DMS114 treated with DMSO at 0.1 percent for 48 hours (cell line): ENCODE measurements at regions not wholly inside any gene's neighbourhood (a gene's known extent, or its start where the extent isn't known, plus 50 kb on each side); places are given as distances from the start of the nearest gene placed in this dataset.

Experiments
- DNase-seq: peaks from one replicate; lab custom pipeline; 2025; ENCODE audit not compliant: unreplicated experiment; lab: John Stamatoyannopoulos, UW

DNA sequence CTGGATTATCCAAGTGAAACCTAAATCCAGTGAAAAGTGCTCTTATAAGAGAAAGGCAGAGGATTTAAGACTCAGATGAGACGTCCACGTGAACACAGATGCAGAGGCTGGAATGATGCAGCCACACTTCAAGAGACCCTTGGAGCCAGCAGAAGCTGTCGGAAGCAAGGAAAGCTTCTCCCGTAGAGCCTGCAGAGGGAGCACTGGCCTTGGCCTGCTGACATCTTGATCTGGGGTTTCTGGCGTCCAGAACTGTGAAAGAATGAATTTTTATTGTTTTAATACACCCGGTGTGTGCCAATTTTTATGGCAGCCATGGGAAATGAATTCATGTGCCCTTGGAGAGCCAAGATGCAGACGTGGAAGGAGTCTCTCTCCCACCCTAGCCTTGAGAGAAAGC is 407.0 kb upstream of the B3GAT1 start:
- no peak for DNase-seq

DNA sequence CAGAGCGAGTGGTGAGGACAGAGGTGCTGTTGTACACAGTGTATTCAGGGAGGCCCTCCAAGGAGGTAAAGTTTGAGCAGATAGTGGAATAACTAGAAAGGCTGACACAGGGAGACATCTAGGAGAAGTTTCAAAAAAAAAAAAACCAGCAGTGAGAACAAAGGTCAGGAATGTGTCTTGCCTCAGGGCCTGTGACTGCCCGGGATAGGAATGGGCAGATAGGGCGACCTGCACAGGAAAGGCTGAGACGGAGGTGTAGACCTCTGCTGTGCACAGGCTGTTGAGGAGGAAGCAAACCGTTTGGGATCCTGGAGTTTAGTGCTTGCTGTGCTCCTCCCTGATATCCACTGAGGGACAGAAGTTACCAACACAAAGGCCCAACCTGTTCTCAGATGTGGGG is 406.5 kb upstream of the B3GAT1 start:
- no peak for DNase-seq

DNA sequence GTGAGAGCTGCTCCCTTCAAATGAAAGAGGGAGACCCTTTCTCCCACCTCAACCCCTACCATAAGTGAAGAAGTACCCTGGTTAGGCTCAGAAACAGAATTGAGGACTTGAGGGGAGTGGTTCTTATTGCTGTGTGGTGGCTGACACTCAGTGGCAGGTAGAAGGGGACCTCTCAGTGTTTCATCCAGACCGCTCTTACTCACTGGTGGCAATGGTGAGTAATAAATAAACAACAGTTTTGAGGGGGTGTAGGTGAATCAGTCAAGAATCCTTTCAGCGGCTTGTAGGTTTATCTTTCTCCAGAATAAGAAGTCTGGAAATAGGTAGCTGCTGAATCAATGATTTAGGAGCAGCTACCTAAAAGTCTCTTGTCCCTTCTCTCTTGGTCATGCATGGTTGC is 403.4 kb upstream of the B3GAT1 start:
- DNase-seq, result no peak

DNA sequence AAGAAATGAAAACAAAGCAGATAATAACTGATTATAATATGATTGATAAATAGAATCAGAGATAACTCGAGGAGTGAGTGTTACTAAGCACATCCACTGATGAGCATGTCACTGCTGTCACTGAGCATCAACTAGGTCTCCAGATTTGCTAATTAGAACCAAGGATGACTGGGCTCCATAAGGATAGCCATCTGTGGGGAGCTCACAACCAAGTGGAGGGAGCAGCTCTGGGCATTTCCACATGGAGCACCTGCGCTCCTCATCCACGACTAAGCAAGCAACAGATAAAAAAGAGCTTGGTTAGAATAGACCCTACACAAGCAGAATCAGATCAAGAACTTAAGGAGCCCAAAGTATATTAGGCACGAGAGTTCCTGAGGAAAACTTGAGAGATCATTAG is 396.0 kb upstream of the B3GAT1 start:
- DNase-seq, result no peak

DNA sequence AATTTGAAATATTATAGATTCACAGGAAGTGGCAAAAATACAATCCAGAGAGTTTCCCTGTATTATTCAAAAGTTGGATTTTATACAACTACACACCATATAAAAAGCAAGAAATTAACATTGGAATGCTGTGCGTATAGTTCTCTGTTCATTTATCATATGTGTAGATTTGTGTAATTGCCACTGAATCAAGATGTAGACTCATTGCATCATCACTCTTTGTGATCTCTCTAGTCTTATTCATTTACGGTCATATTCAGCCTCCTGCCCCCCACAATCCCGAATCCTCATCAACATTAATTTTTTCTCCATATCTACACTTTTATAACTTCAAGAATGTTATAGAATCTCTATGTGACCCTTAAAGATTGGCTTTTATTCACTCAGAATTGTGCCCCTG is 390.6 kb upstream of the B3GAT1 start:
- no peak for DNase-seq

DNA sequence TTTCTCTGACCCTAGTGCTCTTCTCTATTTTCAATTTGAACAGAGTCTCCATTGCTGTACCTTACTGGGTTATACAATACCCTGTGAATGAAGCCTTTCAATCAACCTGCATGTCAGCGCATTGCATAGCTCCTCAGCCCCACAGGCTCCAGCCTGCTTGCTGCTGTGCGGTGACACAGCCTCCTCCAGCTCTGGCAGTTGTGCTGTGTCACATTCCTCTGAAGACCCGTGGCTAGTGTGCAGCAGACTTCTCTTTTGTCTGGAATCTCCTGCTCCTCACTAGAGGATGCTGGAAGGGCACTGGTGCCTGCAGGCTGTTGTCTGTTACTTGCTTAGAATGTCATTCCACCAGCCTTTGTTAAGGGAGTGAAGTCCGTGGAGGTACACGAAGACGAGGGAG is 390.1 kb upstream of the B3GAT1 start:
- DNase-seq, result no peak

DNA sequence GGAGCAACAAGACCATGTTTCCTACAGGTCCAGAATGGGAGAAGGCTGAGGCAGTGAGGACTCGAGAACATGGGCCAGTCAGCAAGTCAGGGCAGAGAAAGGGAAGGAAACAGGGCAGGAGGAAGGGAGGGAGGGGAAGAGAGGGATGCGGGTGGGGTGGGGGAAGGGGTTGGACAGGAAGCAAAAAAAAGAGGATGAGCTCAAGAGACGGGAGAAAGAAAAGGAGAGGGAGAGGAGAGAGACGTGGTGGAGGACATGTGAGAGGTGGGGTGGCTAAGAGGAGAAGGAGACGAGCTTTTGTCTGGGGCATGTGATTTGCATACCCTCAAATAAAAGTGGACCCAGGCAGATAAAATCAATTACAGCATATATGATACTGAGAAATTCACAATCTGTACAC is 389.5 kb upstream of the B3GAT1 start:
- no peak for DNase-seq

DNA sequence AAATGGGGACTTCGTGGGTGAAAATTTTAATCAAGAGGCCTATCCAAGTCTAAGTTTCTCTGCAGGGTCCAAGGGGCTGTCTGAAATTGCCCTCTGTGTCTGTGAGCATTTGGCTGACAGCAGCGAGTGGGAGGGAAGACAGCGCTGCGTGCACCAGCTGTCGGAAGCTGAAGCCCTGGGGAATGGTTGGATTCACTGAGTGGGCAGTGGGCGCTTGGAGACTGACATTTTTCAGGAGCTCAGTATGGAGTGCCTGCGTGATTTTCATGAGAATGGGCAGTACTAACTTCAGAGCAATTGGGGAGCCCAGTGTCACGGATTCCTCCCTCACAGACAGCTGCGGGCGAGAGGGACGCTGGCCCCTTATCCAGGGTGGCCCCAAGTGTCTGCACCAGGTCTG is 388.8 kb upstream of the B3GAT1 start:
- no peak for DNase-seq

DNA sequence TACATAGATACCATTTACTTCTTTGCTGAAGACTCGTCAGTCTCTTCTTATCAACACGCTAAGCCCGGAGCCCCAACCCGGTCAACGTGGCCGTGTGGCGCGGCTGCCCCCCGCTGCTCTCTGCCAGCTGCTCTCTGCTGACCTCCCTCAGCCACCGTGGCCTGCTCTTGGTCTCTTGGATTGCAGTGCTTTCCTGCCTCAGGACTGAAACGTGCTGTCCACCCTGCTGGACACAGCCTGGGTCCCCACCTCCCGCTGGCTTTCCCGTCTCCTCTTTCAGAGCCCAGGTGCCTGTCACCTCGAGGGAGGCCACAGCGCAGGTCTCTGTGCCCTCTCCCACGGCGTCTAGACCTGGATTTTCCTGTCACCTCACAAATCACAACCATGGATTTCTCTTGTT is 388.1 kb upstream of the B3GAT1 start:
- DNase-seq, result no peak

DNA sequence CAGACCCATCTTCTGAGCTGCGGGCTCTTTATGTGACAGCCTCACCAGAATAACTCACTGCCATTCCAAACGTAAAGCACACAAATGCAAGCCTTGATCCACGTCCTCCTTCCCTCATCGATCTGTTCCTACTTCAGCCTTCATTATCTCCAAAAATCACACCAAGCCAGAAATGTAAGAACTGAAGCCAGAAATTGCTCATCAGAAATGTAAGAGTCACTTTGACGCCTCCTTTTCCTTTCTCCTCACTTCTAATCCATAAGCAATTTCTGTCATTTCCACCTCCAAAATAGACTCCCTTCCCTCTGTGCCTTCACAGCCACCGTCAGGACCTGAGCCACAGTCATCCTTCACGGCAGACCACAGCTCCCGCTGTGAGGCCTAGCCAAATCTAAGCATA is 387.3 kb upstream of the B3GAT1 start:
- DNase-seq, result no peak

DNA sequence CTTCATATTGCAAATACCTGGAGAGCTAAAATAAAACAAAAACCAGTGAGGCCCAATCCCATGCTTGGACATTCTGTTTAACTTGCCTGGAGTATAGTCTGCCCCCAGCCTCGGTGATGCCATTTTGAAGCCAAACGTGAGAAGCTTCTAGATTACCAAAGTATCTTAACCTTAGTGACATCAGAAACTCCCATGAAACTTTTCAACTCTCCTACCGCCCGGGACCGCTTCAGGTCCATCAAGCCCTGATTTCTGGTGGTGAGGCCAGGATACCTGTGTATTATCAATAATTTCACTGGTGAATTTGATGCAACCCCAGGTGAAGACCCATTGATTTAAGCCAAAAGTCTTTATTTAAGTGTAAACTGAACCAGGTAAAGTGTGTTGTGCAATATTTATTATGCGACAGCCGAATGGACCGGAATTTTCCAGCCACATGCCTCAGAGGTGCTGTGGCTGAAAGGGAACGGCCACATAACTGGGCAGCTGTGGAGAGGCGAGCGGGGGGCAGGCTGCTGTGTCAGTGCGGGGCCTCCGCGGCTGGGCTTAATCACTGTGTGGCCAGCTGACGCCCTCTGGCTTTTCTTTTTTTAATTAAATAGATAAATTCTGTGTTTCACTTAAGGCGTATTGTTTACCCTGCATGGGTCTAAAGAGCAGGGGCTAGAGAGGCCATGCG is 385.5 kb upstream of the B3GAT1 start:
- no peak for DNase-seq

DNA sequence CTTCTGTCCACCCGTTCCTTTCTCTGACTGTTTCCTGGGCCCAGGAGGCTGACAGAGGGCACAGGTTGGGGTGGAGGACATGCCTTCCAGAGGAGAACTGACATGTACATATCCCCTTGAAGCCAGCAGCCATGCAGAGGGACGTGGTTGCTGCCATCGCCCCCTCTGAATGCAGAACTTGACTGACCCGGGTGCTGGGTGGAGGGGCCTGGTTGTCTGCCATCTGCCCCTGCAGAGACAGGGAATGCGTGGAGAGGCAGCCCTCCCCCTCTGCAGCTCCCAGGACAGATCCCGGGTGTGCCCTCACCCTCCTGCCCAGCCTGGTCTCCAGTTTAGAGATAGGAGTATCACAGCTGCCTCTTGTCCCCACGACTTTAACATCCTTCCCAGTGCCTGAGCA is 383.0 kb upstream of the B3GAT1 start:
- no peak for DNase-seq

DNA sequence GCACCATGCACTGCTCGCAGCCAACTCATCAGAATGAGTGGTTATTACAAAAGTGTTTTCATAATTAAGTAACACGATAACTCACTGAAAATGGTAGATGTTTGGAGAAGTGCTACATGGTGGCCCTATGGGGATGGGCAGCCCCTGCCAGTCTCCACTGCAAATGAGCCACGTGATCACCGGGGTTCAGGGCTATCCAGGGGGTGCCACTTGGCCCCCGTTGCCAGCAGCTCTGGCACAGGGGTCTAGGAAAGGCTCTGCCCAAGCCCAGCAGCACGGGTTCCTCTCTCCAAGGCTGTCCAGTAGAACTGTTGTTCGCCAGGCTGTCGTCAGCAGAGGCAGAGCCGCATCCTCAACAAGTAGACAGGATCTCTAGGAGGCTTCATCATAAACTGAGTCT is 382.1 kb upstream of the B3GAT1 start:
- no peak for DNase-seq

DNA sequence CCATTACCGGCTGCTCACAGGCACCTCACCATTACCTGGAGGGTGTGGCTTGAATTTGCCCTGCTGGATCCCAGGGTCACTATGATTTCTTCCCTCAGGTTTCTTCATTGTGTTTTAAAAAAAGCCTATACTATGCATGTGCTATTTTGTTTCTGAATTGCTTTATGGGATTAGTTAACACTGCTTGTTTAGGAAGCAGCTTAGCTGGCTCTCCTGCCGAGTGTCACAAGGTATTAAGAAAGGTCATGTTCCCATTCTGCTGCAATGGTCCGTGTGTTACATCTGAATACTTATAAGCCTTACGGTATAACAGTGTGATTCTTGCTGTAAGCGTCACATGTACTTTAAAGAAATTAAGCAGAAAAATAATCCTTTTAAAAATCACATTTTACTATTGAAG is 380.6 kb upstream of the B3GAT1 start:
- DNase-seq, result no peak

DNA sequence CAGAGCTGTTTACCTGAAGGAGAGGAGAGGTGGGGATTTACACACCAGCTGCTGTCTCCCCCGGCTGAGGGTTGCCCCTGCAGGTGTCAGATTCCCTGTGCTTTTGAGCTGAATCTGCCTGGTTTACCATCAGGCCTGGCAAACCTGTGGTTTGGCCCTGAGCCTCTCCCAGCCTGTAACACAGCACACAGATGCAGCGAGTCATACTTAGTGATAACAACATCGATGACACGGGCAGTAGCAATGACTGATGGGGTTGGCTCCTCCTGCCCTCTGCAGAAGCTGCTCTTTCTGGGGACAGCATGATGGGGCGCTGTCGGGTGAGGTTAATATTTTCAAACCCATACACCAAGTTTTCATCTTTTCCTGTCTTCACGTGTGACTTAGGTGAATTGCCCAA is 380.0 kb upstream of the B3GAT1 start:
- no peak for DNase-seq

DNA sequence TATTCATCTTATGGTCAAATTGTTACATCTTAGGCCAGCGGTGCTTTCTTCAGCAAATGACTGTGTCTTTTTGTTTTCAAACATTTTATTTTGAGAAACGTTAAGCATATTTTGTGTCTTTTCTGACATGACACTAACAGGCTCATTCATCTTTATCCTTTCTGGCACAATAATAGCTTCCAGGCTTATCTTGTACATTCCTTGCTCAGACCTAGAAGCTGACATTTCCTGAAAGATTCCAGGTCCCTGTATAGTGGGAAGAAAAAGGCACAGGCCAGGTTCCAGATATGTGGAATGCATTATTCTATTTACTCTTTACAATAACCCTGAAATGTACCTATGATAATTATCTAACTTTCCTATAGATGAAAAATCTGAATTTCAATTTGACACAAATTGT is 379.1 kb upstream of the B3GAT1 start:
- DNase-seq, result no peak

DNA sequence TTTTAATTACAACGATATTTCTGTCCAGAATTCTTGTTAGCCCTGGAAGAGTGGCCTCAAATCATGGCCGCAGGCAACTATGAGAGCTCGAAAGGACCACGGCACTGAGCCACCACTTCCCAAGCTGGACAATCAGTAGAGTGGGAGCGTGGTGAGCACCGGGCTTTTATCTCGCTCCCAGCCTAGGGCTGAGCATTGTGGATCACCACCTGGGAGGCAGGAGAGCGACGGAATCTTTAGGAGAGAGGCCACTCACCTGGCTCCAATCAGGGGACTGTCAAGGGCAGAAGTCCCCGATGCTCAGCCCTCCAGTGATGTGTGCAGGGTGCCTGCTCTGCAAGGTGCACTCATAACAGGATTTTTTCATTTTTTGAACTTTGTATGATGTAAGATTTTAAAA is 377.1 kb upstream of the B3GAT1 start:
- no peak for DNase-seq

DNA sequence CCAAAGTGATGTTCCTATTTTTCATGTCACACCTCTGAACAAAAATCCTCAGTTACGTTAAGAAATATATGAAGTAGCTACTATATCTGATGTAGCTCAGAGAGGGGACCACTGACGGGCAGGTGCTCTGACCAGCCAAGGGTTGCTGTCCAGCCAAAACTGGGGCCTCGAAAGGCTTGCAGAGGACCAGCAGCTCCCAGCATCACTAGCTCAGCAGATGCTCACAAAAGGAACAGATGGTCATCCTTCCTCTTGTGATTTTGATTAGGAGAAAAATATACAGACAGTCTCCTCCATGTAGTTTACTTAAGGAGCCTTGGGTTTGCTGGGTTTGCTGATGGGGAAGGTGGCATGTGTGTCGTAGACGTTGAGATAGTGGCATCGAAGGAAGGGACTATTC is 374.6 kb upstream of the B3GAT1 start:
- no peak for DNase-seq

DNA sequence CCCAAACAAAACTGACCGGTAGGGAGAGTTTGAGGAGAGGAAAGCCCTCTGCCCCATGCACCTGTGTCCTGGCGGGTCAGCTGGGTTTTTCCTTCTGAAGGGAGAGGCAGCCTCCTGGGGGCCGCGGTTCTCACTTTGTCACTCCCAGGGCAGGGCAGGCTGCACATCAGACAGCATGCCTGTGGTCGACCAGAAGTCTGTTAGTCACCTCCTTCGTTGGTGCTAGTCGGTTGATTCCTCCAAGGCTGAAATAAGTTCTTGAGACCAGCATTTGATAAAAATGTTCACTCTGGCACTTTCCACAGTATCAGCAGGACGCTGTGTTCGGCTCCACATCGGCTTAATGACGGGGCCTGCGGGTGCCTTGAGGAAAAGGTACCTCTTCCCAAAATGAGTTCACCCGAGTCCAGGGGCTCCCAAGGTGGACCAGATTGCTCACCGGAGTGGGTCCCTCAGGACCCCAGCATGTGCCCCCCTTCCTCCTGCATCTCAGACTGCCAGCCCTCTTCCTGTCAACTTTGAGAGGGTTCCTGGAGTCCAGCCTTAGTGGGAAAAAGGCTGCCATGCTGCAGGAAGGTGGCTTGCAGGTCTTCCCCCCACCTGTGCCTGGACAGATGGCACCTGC is 373.7 kb upstream of the B3GAT1 start:
- DNase-seq, result no peak

DNA sequence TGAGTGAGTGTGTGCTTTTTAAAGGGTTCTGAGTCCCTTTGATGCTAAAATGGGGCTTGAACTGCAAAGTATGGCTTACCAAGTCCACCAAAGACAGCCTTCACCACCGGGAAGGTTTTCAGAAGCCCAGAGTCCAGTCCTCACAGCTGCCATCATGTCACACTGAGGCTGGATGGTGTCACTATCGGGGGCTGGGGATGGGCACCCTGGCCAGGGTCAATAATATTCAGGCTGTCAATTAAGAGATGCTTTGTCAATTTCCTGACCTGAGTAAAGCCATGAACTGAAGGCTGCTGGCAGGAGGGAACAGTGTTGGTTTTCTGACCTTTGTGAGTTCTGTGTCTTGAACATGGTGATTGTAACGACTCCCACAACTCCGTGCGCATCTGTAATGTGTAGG is 373.0 kb upstream of the B3GAT1 start:
- DNase-seq, result no peak

DNA sequence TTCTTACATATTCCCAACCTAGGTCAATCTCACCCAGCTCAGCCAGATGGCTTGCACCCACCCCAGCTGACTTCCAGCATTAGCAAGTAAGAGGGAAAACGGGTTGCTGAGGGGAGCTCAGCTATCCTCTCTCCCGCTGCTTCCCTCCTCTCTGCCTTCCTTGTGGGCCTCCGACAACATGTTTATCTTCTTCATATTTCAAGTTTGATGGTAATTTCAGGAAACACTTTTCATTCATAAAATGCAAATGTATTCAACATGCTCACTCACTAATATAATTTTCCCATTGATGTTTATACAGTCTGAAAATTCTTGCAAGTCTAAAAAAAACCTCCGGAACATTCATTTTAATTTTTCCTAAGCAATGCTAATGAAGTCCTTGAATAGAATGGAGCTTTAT is 372.5 kb upstream of the B3GAT1 start:
- no peak for DNase-seq

DNA sequence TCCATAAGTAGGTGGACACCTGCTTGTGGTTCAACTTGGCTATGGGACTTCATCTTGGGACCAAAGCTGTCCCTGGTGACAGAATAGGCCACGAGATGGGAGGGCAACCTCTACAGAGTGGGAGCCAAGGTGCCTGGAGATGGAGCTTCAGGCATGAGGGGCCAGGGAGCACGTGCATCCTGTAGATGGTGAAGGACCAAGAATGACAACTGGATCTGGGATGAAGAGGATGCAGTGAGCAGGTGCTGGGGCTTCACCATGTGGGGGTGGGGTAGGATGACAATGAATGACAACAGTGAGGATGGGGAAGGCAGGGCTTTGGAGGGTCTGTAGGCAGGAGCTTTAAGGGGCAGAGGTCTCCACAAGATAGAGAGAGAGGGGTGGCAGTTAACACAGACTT is 372.0 kb upstream of the B3GAT1 start:
- DNase-seq, result no peak

DNA sequence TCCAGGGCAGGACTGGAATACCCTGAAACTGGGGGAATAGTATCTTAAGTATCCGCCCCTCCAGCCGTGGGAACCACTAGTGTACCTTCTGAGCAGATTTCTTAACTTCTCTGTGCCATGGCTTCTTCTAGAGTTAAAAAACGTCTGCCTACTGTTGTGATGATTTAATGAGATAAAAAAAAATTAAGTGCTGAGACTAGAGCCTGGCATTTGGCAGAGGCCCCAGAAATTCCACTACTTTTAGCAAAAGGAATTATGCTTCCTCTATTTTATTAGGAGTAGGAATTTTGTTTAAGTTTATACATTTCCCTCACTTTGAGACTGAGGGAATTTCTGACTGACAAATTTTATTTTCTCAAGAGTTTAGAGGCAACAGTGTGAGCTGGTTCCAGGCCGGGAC is 371.2 kb upstream of the B3GAT1 start:
- no peak for DNase-seq
